ENCODE measurements at regions not wholly inside any gene's neighbourhood (a gene's known extent, or its start where the extent isn't known, plus 50 kb on each side); places are given as distances from the start of the nearest gene placed in this dataset.
A peak's percentile ranks its signal among the peaks of the same experiment; 100 is the strongest.

DNA sequence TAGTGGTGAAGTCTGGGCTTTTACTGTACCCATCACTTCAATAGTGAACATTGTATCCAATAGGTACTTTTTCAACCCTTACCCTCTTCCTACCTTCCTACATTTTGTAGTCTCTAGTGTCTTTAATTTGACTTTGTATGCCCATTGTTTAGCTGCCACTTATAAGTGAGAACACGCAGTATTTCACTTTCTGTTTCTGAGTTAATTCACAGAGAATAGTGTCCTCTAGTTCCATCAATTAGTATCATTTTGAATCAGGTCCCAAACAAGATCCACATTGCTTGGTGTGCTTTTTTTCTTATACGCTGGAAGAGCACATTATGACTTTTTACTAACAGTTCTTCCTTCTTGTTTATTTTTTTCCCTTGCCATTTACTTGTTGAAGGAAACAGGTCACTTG, 176.0 kb upstream of the WDFY3 start:
- H3K4me3 ChIP-seq (ENCODE audit: severe bottlenecking), result no peak overlapping the region
- H3K27me3 ChIP-seq (ENCODE audit: insufficient read depth, poor library complexity, severe bottlenecking), result no peaks in the 10 kb centered on the region
- H3K9me3 ChIP-seq (ENCODE audit: severe bottlenecking), result no peaks in the 10 kb centered on the region
- H3K36me3 ChIP-seq (ENCODE audit: low read depth), result no peaks in the 10 kb centered on the region
- no peaks in the 10 kb centered on the region for H3K4me1 ChIP-seq (ENCODE audit: insufficient read depth, poor library complexity, severe bottlenecking)
- TF ChIP-seq, protein P1, sequence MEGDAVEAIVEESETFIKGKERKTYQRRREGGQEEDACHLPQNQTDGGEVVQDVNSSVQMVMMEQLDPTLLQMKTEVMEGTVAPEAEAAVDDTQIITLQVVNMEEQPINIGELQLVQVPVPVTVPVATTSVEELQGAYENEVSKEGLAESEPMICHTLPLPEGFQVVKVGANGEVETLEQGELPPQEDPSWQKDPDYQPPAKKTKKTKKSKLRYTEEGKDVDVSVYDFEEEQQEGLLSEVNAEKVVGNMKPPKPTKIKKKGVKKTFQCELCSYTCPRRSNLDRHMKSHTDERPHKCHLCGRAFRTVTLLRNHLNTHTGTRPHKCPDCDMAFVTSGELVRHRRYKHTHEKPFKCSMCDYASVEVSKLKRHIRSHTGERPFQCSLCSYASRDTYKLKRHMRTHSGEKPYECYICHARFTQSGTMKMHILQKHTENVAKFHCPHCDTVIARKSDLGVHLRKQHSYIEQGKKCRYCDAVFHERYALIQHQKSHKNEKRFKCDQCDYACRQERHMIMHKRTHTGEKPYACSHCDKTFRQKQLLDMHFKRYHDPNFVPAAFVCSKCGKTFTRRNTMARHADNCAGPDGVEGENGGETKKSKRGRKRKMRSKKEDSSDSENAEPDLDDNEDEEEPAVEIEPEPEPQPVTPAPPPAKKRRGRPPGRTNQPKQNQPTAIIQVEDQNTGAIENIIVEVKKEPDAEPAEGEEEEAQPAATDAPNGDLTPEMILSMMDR (IDR thresholded peaks at IDR 0.05; ENCODE audit: poor library complexity, severe bottlenecking), result no peak
- DNase-seq (ENCODE audit: low spot score), result no peak
- H3K27ac ChIP-seq (ENCODE audit: poor library complexity, severe bottlenecking), result no peak overlapping the region
- no peak for ATAC-seq (ENCODE audit: low read depth)

- H3K4me1 ChIP-seq (ENCODE audit: insufficient read depth, poor library complexity, severe bottlenecking), result no peaks in the 10 kb centered on the region
- no peak overlapping the region for H3K4me3 ChIP-seq (ENCODE audit: severe bottlenecking)
- TF ChIP-seq, protein P1 (IDR thresholded peaks at IDR 0.05; ENCODE audit: poor library complexity, severe bottlenecking), result peak; percentile 80
- H3K9me3 ChIP-seq (ENCODE audit: severe bottlenecking), result no peaks in the 10 kb centered on the region
- H3K27me3 ChIP-seq (ENCODE audit: insufficient read depth, poor library complexity, severe bottlenecking), result no peaks in the 10 kb centered on the region
- no peak overlapping the region for H3K27ac ChIP-seq (ENCODE audit: poor library complexity, severe bottlenecking)
- ATAC-seq (ENCODE audit: low read depth), result peak; percentile 68
- H3K36me3 ChIP-seq (ENCODE audit: low read depth), result no peaks in the 10 kb centered on the region
- no peak for DNase-seq (ENCODE audit: low spot score)
These were observed 181.1 kb upstream of the WDFY3 start for GRCh38 chr4:85147481-85148076.

DNA sequence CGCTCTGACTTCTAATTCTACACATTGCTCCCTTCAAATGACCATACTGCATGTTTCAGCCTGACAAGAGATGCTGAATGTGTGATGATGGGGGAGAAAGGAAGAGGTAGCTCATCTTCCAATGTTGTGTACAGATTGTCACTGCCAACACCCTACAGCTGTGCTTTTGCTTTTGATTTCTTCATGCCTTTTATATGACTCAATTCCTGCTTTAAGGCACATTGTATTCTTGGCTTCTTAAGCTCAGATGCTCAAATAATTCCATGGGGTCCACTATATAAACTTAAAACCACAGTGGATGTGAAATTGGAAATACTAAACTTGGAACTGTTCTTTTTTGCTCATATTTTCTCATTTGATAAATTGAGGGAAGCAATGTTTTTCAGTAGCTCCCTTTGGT, 183.2 kb upstream of the WDFY3 start:
- Histone ChIP-seq H3K27me3 (ENCODE audit: insufficient read depth, poor library complexity, severe bottlenecking) (no peaks in the 10 kb centered on the region), H3K9me3 (ENCODE audit: severe bottlenecking) (no peaks in the 10 kb centered on the region), H3K27ac (ENCODE audit: poor library complexity, severe bottlenecking) (no peak overlapping the region), H3K4me1 (ENCODE audit: insufficient read depth, poor library complexity, severe bottlenecking) (no peaks in the 10 kb centered on the region), H3K36me3 (ENCODE audit: low read depth) (no peaks in the 10 kb centered on the region), H3K4me3 (ENCODE audit: severe bottlenecking) (no peak overlapping the region)
- TF ChIP-seq, protein P1 (IDR thresholded peaks at IDR 0.05; ENCODE audit: poor library complexity, severe bottlenecking), result no peak
- ATAC-seq (ENCODE audit: low read depth) (peak; percentile 38; the same call in 1 of the 3 replicates), DNase-seq (ENCODE audit: low spot score) (no peak)

DNA sequence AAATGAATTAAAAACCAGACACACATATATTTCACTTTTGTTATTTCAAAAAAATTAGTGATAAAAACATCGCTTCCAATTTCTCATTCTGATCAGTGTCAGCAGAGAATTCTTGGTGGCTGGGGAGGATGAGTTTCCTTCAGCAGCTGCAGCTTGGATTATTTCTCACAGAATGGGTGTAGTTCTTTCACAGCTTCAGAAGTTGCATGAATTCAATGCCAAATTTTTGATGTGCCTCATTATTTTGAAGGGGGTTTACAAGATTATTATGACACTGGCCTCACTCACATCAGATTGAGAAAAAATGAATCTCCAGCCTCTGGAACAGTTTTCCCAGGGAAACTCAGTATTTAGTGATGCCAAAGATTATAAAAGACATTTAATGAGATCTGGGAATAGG, 184.9 kb upstream of the WDFY3 start:
- H3K4me1 ChIP-seq (ENCODE audit: insufficient read depth, poor library complexity, severe bottlenecking), result no peaks in the 10 kb centered on the region
- H3K4me3 ChIP-seq (ENCODE audit: severe bottlenecking), result no peak overlapping the region
- H3K36me3 ChIP-seq (ENCODE audit: low read depth), result no peaks in the 10 kb centered on the region
- H3K9me3 ChIP-seq (ENCODE audit: severe bottlenecking), result no peaks in the 10 kb centered on the region
- H3K27me3 ChIP-seq (ENCODE audit: insufficient read depth, poor library complexity, severe bottlenecking), result no peaks in the 10 kb centered on the region
- TF ChIP-seq, protein P1 (IDR thresholded peaks at IDR 0.05; ENCODE audit: poor library complexity, severe bottlenecking), result no peak
- no peak overlapping the region for H3K27ac ChIP-seq (ENCODE audit: poor library complexity, severe bottlenecking)
- no peak for ATAC-seq (ENCODE audit: low read depth)
- DNase-seq (ENCODE audit: low spot score), result no peak

DNA sequence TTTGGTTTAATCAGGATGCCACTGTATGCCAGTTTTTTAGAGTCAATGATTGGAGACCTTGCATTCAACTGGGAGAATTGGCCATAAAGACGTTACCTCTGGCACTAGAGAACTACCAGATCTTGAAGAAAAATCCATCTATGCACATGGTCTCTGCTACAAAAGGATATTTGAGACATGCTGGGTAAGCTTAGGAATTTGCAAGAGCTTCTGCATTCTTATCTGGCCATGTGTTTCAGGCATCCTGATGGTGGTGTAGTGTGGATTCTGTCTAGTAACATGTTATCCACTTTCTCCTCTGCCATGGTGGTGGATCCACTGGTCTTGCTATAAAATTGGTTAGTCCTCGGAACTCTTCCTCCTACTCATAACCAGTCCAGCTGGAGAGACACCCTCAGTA, 185.3 kb upstream of the WDFY3 start:
- Histone ChIP-seq H3K27me3 (ENCODE audit: insufficient read depth, poor library complexity, severe bottlenecking) (no peaks in the 10 kb centered on the region), H3K27ac (ENCODE audit: poor library complexity, severe bottlenecking) (no peak overlapping the region), H3K36me3 (ENCODE audit: low read depth) (no peaks in the 10 kb centered on the region), H3K4me1 (ENCODE audit: insufficient read depth, poor library complexity, severe bottlenecking) (no peaks in the 10 kb centered on the region), H3K9me3 (ENCODE audit: severe bottlenecking) (no peaks in the 10 kb centered on the region), H3K4me3 (ENCODE audit: severe bottlenecking) (no peak overlapping the region)
- no peak for ATAC-seq (ENCODE audit: low read depth)
- TF ChIP-seq, protein P1 (IDR thresholded peaks at IDR 0.05; ENCODE audit: poor library complexity, severe bottlenecking), result no peak
- no peak for DNase-seq (ENCODE audit: low spot score)
